Liver (tissue), 8 donors: ENCODE measurements at regions not wholly inside any gene's neighbourhood (a gene's known extent, or its start where the extent isn't known, plus 50 kb on each side); places are given as distances from the start of the nearest gene placed in this dataset.

Experiments
- DNase-seq: peaks from one replicate; pipeline ENCODE4 v3.0.0-alpha.2; 2017; ENCODE audit warnings: low spot score
- H3K27ac ChIP-seq, 2 donors: one replicate each; pipeline ENCODE4 v1.7.0; 2013; ENCODE audit warnings: inconsistent platforms in 2 of 2, low read length in 2 of 2, control low read depth in 1 of 2, low read depth in 1 of 2, mild to moderate bottlenecking in 1 of 2
- H3K27me3 ChIP-seq, 4 donors: one replicate each; pipeline versions ENCODE4 v1.6.1 to v1.7.0; 2013; ENCODE audit warnings: low read length in 3 of 4, inconsistent platforms in 1 of 4, mild to moderate bottlenecking in 1 of 4, moderate library complexity in 1 of 4; ENCODE audit not compliant: control insufficient read depth in 4 of 4, insufficient read depth in 4 of 4
- H3K36me3 ChIP-seq, 4 donors: one replicate each; pipeline versions ENCODE4 v1.6.1 to v1.7.0; 2013; ENCODE audit warnings: low read length in 3 of 4, mild to moderate bottlenecking in 3 of 4, low read depth in 1 of 4, moderate library complexity in 1 of 4; ENCODE audit not compliant: control insufficient read depth in 4 of 4, insufficient read depth in 3 of 4
- H3K4me1 ChIP-seq, 4 donors: one replicate each; pipeline versions ENCODE4 v1.6.1 to v1.7.0; 2013; ENCODE audit warnings: low read length in 3 of 4, mild to moderate bottlenecking in 3 of 4, moderate library complexity in 1 of 4; ENCODE audit not compliant: control insufficient read depth in 4 of 4, insufficient read depth in 4 of 4
- H3K4me3 ChIP-seq, 3 donors: one replicate each; pipeline versions ENCODE4 v1.6.1 to v1.7.0; 2013; ENCODE audit warnings: low read length in 3 of 3, control low read depth in 1 of 3, low read depth in 1 of 3, mild to moderate bottlenecking in 1 of 3
- H3K9ac ChIP-seq, 2 donors: one replicate each; pipeline ENCODE4 v1.7.0; 2013; ENCODE audit warnings: low read length in 2 of 2, mild to moderate bottlenecking in 2 of 2, moderate library complexity in 2 of 2, control low read depth in 1 of 2, low read depth in 1 of 2
- H3K9me3 ChIP-seq, 4 donors: one replicate each; pipeline versions ENCODE4 v1.6.1 to v1.7.0; 2013; ENCODE audit warnings: low read length in 3 of 4; ENCODE audit not compliant: control insufficient read depth in 4 of 4
- ATF3 ChIP-seq: IDR thresholded peaks from 2 replicates; pipeline ENCODE4 v1.6.1; 2016; ENCODE audit warnings: antibody characterized with exemption
- CTCF ChIP-seq: fragments of 150-350 bp; IDR thresholded peaks from 2 replicates; pipeline ENCODE4 v1.5.1; 2017; ENCODE audit warnings: improper control_type of control experiment, low read depth, low read length; ENCODE audit not compliant: missing input control
- EGR1 ChIP-seq, 2 donors: IDR thresholded peaks; 2 replicates each; pipeline ENCODE4 v1.6.1; 2016 to 2018; ENCODE audit warnings: antibody characterized with exemption in 2 of 2, low read depth in 2 of 2
- FOXA1 ChIP-seq: IDR thresholded peaks from 2 replicates; pipeline ENCODE4 v1.6.1; 2016; ENCODE audit warnings: antibody characterized with exemption
- FOXA2 ChIP-seq: IDR thresholded peaks from 2 replicates; pipeline ENCODE4 v1.6.1; 2016; ENCODE audit warnings: antibody characterized with exemption
- GABPA ChIP-seq, 2 donors: IDR thresholded peaks in 1 of 2; conservative IDR thresholded peaks in 1 of 2; 2 replicates each; pipeline ENCODE4 v1.6.1; 2016; ENCODE audit warnings: antibody characterized with exemption in 2 of 2, mild to moderate bottlenecking in 1 of 2, moderate library complexity in 1 of 2
- HNF4A ChIP-seq, 2 donors: conservative IDR thresholded peaks; 2 replicates each; pipeline ENCODE4 v1.6.1; 2016; ENCODE audit warnings: antibody characterized with exemption in 2 of 2, mild to moderate bottlenecking in 2 of 2
- HNF4G ChIP-seq: IDR thresholded peaks from 2 replicates; pipeline ENCODE4 v1.6.1; 2016; ENCODE audit warnings: antibody characterized with exemption
- JUND ChIP-seq, 2 donors: IDR thresholded peaks; 2 replicates each; pipeline ENCODE4 v1.6.1; 2016; ENCODE audit warnings: antibody characterized with exemption in 2 of 2
- MAX ChIP-seq: IDR thresholded peaks from 2 replicates; pipeline ENCODE4 v1.6.1; 2016; ENCODE audit warnings: antibody characterized with exemption
- NR2F2 ChIP-seq: IDR thresholded peaks from 2 replicates; pipeline ENCODE4 v1.6.1; 2016; ENCODE audit warnings: antibody characterized with exemption
- RAD21 ChIP-seq, 2 donors: IDR thresholded peaks; 2 replicates each; pipeline ENCODE4 v1.6.1; 2016; ENCODE audit warnings: antibody characterized with exemption in 2 of 2, mild to moderate bottlenecking in 2 of 2
- REST ChIP-seq: IDR thresholded peaks from 2 replicates; pipeline ENCODE4 v1.6.1; 2016; ENCODE audit warnings: antibody characterized with exemption, mild to moderate bottlenecking
- RXRA ChIP-seq, 2 donors: IDR thresholded peaks; 2 replicates each; pipeline ENCODE4 v1.6.1; 2017 to 2018; ENCODE audit warnings: antibody characterized with exemption in 2 of 2, mild to moderate bottlenecking in 1 of 2
- SP1 ChIP-seq: IDR thresholded peaks from 2 replicates; pipeline ENCODE4 v1.6.1; 2018; ENCODE audit warnings: antibody characterized with exemption, mild to moderate bottlenecking
- TAF1 ChIP-seq: conservative IDR thresholded peaks from 2 replicates; pipeline ENCODE4 v1.6.1; 2016; ENCODE audit warnings: antibody characterized with exemption, mild to moderate bottlenecking
- YY1 ChIP-seq: IDR thresholded peaks from 2 replicates; pipeline ENCODE4 v1.6.1; 2016; ENCODE audit warnings: antibody characterized with exemption, mild to moderate bottlenecking
- ZBTB33 ChIP-seq: IDR thresholded peaks from 2 replicates; pipeline ENCODE4 v1.6.1; 2016; ENCODE audit warnings: antibody characterized with exemption
- WGBS: extraction: QIAGEN DNeasy Blood & Tissue Kit; methylation state at CpG from one replicate; pipeline ENCODE4 v1.1.7; 2013; 5-methylcytosine and 5-hydroxymethylcytosine counted together
- donor health status: healthy.
- donor health status: healthy.
- donor health status: healthy.
- donor health status: healthy.
- donor health status: healthy.

GRCh38 chr12:113634982-113635381 lies 163.3 kb upstream of the LHX5 start:
- TF ChIP-seq SP1 (no peak), FOXA1 (no peak), GABPA (IDR thresholded peaks at IDR 0.05 in 1 of 2, conservative IDR thresholded peaks at IDR 0.05 in 1 of 2) (no peak), CTCF (no peak), FOXA2 (no peak)
- H3K27ac ChIP-seq, result no peak overlapping the region
- peaks cover 0 to 4% (median 2%) of the 10 kb centered on the region in 4 donors for H3K27me3 ChIP-seq
- no peaks in the 10 kb centered on the region for H3K4me1 ChIP-seq
- H3K9me3 ChIP-seq, result peaks cover 1 to 7% (median 4%) of the 10 kb centered on the region in 4 donors
- DNase-seq, result no peak
- H3K36me3 ChIP-seq, result no peaks in the 10 kb centered on the region
- WGBS, result 51% methylated on average over 8 of the region's 8 CpGs
- no peak overlapping the region for H3K9ac ChIP-seq
- H3K4me3 ChIP-seq, result no peak overlapping the region

- 47% methylated on average over 6 of the region's 6 CpGs for WGBS
- Histone ChIP-seq H3K9me3 (peaks cover 2 to 9% (median 6%) of the 10 kb centered on the region in 4 donors), H3K9ac (no peak overlapping the region), H3K4me3 (no peak overlapping the region), H3K27ac (no peak overlapping the region), H3K36me3 (no peaks in the 10 kb centered on the region), H3K27me3 (peaks cover 0 to 4% (median 2%) of the 10 kb centered on the region in 4 donors), H3K4me1 (no peaks in the 10 kb centered on the region)
- TF ChIP-seq EGR1 (IDR thresholded peaks at IDR 0.05; ENCODE audit: low read depth in 2 of 2) (no peak), FOXA2 (no peak), SP1 (no peak), ATF3 (no peak), HNF4A (conservative IDR thresholded peaks at IDR 0.05) (no peak), JUND (IDR thresholded peaks at IDR 0.05) (no peak), REST (no peak), MAX (no peak), RXRA (IDR thresholded peaks at IDR 0.05) (no peak), TAF1 (no peak), RAD21 (IDR thresholded peaks at IDR 0.05) (no peak), FOXA1 (no peak), ZBTB33 (no peak), GABPA (IDR thresholded peaks at IDR 0.05 in 1 of 2, conservative IDR thresholded peaks at IDR 0.05 in 1 of 2) (no peak), YY1 (no peak), NR2F2 (no peak), HNF4G (no peak), CTCF (no peak)
- no peak for DNase-seq
Measured at GRCh38 chr12:113634474-113634873, 162.8 kb upstream of the LHX5 start.
